HG03342 (cell line): ENCODE measurements at regions not wholly inside any gene's neighbourhood (a gene's known extent, or its start where the extent isn't known, plus 50 kb on each side); places are given as distances from the start of the nearest gene placed in this dataset.

ENCODE experiments used
- ATAC-seq: cut with Tn5 transposase; IDR thresholded peaks from one replicate; pipeline ENCODE4 v1.9.1; 2021; ENCODE audit warnings: mild to moderate bottlenecking, moderate library complexity; ENCODE audit not compliant: unreplicated experiment

GRCh38 chr12:114769634-114770033 is 85.7 kb upstream of the TBX3 start:
- no peak for ATAC-seq

GRCh38 chr12:114767906-114768722 is 84.1 kb upstream of the TBX3 start:
- no peak for ATAC-seq

- no peak for ATAC-seq
Observed at GRCh38 chr12:114767084-114767760, 83.2 kb upstream of the TBX3 start.

- ATAC-seq: no peak
Observed at GRCh38 chr12:114765960-114766691, 82.2 kb upstream of the TBX3 start.

- ATAC-seq: no peak
Observed at GRCh38 chr12:114764510-114764909, 80.5 kb upstream of the TBX3 start.

GRCh38 chr12:114762490-114763110 is 78.6 kb upstream of the TBX3 start:
- no peak for ATAC-seq

- ATAC-seq: no peak
Observed at GRCh38 chr12:114760151-114760877, 76.3 kb upstream of the TBX3 start.

GRCh38 chr12:114759635-114760034 is 75.7 kb upstream of the TBX3 start:
- ATAC-seq: no peak

- no peak for ATAC-seq
Observed at GRCh38 chr12:114757684-114758325, 73.8 kb upstream of the TBX3 start.

GRCh38 chr12:114752217-114752616 is 68.2 kb upstream of the TBX3 start:
- no peak for ATAC-seq

GRCh38 chr12:114751712-114752111 is 67.7 kb upstream of the TBX3 start:
- ATAC-seq: no peak

- ATAC-seq: no peak
Observed at GRCh38 chr12:114750917-114751316, 66.9 kb upstream of the TBX3 start.

- ATAC-seq: no peak
Observed at GRCh38 chr12:114749065-114749464, 65.1 kb upstream of the TBX3 start.

GRCh38 chr12:114747012-114747858 is 63.3 kb upstream of the TBX3 start:
- no peak for ATAC-seq

- no peak for ATAC-seq
Observed at GRCh38 chr12:114746297-114747011, 62.5 kb upstream of the TBX3 start.

GRCh38 chr12:114744691-114745090 is 60.7 kb upstream of the TBX3 start:
- ATAC-seq: no peak

- ATAC-seq: no peak
Observed at GRCh38 chr12:114744285-114744684, 60.3 kb upstream of the TBX3 start.

GRCh38 chr12:114743799-114744198 is 59.8 kb upstream of the TBX3 start:
- ATAC-seq: no peak

- no peak for ATAC-seq
Observed at GRCh38 chr12:114743289-114743688, 59.3 kb upstream of the TBX3 start.
